Femur (tissue), 1 donor: ENCODE measurements at regions not wholly inside any gene's neighbourhood (a gene's known extent, or its start where the extent isn't known, plus 50 kb on each side); places are given as distances from the start of the nearest gene placed in this dataset.
A peak's percentile ranks its signal among the peaks of the same experiment; 100 is the strongest.

Experiments used
- DNase-seq: peaks from one replicate; pipeline ENCODE4 v3.0.0-alpha.2; 2017

DNA sequence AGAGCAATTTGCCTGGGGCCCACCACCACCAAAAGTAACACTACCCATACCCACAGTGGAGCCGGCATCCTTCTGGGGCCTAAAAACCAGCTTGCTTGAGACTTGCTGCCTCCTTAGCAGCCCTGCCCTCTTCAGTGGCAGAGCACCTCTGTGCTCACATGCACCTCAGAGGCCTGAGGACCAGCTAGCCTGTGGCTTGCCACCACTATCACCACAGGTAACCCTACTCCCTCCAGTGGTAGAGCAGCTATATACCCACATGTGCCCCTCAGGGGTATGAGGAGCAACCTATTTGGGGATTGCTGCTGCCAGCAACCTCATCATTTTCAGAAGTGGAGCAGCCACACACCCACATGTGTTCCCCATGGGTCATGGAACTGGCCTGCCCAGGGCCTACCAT, 111.4 kb upstream of the SPRY2 start:
- DNase-seq = no peak

DNA sequence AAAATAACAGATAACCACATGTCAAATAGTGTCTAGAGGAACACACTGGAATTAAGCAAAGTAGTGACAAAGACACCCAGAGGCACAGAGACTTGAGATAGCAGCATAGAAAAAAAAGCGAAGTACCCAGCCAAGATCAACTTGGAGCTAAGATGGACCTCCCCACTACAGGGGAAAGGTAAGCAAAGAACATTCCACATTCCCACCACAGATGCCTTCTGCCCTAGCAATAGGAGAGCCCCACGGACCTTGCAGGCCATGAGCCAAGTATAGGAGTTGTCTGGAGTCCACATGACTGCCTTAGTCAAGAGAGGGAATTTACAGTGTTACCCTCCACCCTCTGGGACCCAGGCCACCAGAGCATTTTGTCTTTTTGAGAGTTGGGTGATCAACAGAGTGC, 110.7 kb upstream of the SPRY2 start:
- DNase-seq = no peak

GRCh38 chr13:80450386-80450785, 109.5 kb upstream of the SPRY2 start:
- no peak for DNase-seq

DNA sequence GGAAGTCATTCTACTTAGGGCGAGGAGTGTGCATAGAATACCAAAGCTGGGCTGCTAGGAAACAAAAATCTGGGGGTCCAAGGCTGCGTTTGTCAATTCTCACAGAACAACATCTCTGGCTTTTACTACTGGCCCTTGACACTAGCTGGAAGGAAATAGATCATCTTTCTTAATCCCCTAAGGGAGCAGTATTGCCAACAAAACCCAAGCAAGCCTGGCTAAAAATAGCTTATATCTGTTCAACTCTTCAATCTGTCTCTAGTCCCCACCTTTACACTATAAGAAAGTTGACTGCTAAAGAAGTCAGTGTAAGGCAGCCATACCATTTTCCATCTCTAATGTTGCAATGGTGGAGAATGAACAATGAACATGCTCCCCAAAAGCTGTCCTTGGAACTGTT, 107.8 kb upstream of the SPRY2 start:
- DNase-seq = no peak

DNA sequence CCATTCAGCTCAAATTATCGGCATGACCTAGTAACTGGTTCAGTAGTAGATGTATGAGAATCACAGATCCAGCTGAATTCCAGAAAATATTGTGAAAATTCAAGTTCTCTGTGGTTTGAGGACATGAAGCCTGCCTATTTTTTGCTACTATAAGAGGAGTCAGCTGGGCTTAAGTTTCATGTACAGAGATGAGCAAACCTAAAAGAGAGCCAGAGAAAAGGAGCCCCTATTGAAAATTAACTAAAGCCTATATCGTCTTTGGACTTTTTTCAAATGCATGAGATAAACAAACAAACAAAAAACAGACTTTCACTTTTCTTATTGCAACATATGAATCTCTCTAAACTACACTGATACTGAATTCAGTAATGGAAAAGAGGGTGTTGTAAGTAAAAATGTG, 106.8 kb upstream of the SPRY2 start:
- DNase-seq = no peak

DNA sequence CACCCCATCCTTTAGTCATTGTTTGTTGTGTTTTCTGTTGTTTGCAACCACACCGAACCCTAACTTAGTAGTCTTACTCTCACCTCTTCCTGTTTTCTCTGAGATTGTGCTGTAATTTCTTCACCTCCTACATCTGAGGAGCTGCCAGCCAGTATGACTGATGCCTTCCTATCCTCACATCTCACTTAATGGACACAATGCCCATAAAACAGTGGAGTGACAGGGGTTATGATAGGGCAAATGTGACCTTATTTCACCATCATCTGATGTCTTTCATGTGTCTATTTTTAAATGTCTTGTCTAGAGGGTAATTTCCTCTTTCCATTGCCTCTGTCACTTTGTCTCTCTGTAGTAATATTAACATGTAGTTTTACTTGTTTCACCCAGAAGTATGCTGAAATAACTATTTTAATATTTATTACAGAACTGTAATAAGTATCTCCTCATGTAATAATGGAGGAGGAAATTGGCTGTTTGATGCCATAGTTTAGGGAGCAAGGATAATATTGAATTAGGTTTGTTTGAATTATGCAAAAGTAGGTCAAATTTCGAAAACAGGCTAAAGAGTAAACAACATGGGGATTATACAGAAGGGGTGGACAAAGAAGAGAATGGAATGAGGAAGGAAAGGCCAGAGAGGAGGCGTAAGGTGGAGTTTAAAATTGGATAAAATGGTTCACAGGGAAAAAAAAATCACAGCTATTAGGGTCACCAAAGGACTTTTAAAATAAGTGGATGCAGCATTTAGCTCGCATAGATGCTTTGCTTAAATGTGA, 103.5 kb upstream of the SPRY2 start:
- DNase-seq = no peak

- DNase-seq = no peak
Observed at GRCh38 chr13:80442609-80443008, 101.7 kb upstream of the SPRY2 start.

DNA sequence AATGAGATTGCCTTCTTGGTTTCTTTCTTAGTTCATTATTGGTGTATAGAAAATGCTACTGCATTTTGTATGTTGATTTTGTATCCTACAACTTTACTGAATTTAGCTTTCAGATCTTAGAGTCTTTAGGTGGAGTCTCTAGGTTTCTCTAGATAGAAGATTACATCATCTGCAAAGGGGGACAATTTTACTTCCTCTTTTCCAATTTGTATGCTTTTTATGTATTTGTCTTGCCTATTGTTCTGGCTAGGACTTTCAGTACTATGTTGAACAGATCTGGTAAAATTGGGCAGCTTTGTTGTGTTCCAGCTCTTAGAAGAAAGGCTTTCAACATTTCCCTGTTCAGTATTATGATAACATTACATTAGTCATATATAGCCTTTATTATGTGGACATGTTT, 101.0 kb upstream of the SPRY2 start:
- no peak for DNase-seq

- DNase-seq = no peak
Observed at GRCh38 chr13:80438521-80438920, 97.6 kb upstream of the SPRY2 start.

DNA sequence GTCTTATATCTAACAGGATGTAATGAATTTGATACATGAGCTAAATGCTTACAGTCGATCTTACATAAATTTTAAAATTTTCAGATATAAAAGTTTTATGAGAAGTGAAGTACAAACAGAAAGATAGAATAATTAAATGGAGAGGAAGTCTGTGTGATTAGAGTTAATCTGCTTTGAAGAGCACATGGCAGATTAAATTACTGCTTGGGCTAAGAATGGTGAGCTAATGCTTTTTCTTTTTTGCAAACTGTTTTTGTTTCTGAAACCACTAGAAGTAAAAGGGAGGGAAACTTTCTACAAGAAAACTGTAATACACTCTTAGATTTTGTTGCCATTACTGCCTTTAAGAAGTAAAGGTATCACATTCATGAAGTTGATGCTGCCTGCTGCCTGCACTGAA, 96.3 kb upstream of the SPRY2 start:
- DNase-seq = no peak

- DNase-seq = peak; percentile 84
Observed at GRCh38 chr13:80436571-80437169, 95.7 kb upstream of the SPRY2 start.

DNA sequence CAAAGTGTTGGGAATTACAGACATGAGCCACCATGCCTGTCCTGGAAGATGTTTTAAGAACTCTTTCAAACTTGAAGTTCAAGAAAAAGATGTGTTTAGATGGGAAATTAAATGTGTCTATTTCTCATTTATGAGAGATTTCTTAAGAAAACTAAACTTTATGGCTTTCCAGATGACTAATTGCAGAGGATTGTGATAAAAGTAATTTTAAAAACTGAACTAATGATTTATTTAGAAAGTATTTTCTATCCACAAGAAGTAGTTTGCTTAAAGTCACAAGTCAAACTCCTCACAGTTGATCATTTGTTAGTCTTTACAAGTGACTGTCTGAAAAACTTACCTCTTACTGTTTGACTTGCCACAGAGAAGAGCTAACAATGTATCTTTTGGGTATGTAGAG, 89.6 kb upstream of the SPRY2 start:
- no peak for DNase-seq

GRCh38 chr13:80428349-80429096, 87.6 kb upstream of the SPRY2 start:
- no peak for DNase-seq

DNA sequence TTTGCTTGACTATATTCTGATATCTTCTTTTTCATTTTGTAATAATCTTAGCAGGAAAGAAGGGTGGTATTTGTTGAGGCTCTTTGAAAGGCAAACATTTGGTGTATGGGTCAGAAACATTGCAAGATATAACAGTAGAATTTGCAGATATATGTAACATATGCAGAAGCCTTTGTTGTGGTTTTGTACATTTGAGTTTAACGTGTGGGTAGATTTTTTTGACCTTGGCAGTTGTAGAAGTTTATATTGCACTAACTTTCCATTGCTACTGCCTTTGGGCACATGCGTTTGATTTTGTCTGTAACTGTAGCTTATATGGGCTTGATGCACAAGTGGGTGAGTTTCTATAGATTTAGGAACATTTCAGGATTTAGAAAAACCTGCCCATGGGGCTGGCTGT, 78.5 kb upstream of the SPRY2 start:
- DNase-seq = no peak

DNA sequence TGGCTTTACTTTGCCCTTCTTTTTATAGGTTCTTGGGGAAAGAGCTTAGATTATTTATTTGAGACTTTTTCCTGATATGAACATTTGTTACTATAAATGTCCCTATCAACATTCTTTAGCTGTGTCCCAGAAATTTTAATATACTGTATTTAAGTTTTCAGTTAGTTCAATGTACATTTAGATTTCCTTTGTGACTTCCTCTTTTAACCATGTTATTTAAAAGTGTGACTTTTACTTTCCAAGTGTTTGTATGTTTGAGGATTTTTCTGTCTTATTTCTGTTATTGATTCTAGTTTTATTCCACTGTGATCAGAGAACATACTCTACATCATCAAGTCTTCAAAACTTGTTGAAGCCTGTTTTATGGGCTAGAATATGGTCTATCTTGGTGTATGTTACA, 72.7 kb upstream of the SPRY2 start:
- DNase-seq = no peak

GRCh38 chr13:80408270-80408669, 67.3 kb upstream of the SPRY2 start:
- no peak for DNase-seq

DNA sequence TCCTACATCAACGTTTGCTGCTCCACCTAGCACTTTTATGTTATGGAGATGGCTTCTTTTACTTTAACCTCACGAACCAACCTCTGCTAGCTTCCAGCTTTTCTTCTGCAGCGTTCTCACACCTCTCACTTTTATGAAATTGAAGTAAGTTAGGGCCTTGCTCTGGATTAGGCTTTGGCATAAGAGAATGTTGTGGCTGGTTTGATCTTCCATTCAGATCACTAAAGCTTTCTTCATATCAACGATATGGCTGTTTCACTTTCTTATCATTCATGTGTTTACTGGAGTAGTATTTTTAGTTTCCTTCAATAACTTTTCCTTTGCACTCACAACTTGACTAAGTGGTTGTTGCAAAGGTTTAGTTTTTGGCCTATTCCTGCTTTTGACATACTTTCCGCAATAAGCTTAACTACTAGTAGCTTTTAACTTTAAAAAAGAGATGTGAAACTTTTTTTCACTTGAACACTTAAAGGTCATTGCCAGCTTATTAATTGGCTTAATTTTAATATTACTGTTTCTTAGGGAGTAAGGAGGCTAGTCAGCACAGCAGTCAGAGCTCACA, 60.0 kb upstream of the SPRY2 start:
- no peak for DNase-seq

DNA sequence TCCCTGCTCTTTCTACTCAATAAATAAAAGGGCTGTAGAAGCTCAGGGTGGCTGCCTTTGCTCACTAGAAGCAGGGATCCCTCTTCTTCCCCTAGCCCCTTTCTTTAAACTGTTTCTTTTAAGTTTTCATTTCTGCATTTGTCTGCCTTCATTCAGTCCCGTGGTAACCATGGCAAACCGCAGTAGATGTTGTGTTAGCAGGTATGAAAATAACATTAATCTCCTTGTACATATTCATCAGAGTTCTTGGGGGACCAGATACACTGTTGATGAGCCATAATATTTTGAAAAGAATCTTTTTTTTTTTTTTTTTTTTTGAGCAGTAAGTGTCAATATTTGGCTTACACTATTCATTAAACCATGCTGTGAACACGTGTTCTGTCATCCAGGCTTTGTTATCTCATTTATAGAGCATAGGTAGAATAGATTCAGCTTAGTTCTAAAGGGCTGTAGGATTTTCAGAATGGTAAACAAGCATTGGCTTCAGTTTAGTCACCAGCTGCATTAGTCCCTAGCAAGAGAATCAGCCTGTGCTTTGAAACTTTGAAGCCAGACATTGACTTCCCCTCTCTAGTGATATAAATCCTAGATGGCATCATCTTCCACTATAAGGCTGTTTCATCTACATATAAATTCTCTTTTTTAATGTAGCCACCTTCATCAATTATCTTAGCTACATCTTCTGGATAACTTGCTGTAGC, 59.4 kb upstream of the SPRY2 start:
- DNase-seq = no peak

- DNase-seq = no peak
Observed at GRCh38 chr13:80399340-80400163, 58.6 kb upstream of the SPRY2 start.
